RWPE2 (cell line): ENCODE measurements at regions not wholly inside any gene's neighbourhood (a gene's known extent, or its start where the extent isn't known, plus 50 kb on each side); places are given as distances from the start of the nearest gene placed in this dataset.

ENCODE experiments used
- ATAC-seq: fragments of 200-7000 bp; cut with Tn5 transposase; 3 replicates; pipeline ENCODE4 v1.9.1; 2021; ENCODE audit warnings: low read depth
- DNase-seq: peaks from one replicate; pipeline ENCODE4 v3.0.0-alpha.2; 2020; ENCODE audit warnings: low spot score
- H3K27ac ChIP-seq: fragments of 450-650 bp; 2 replicates; pipeline ENCODE4 v1.5.1; 2017; ENCODE audit warnings: mild to moderate bottlenecking; ENCODE audit not compliant: poor library complexity, severe bottlenecking
- H3K27me3 ChIP-seq: fragments of 250-450 bp; sonication (Bioruptor Pico); 2 replicates; pipeline ENCODE4 v1.5.1; 2021; ENCODE audit warnings: mild to moderate bottlenecking, moderate library complexity; ENCODE audit not compliant: insufficient read depth, poor library complexity, severe bottlenecking
- H3K36me3 ChIP-seq: fragments of 250-450 bp; sonication (Bioruptor Pico); 2 replicates; pipeline ENCODE4 v1.5.1; 2020; ENCODE audit warnings: low read depth, mild to moderate bottlenecking, moderate library complexity
- H3K4me1 ChIP-seq: fragments of 250-450 bp; sonication (Bioruptor Pico); 2 replicates; pipeline ENCODE4 v1.5.1; 2021; ENCODE audit warnings: mild to moderate bottlenecking, moderate library complexity; ENCODE audit not compliant: insufficient read depth, poor library complexity, severe bottlenecking
- H3K4me3 ChIP-seq: fragments of 250-450 bp; sonication (Bioruptor Pico); 2 replicates; pipeline ENCODE4 v1.5.1; 2021; ENCODE audit warnings: mild to moderate bottlenecking, moderate library complexity; ENCODE audit not compliant: severe bottlenecking
- H3K9me3 ChIP-seq: fragments of 250-450 bp; sonication (Bioruptor Pico); 2 replicates; pipeline ENCODE4 v1.5.1; 2021; ENCODE audit warnings: mild to moderate bottlenecking, moderate library complexity; ENCODE audit not compliant: severe bottlenecking
- CTCF ChIP-seq: fragments of 450-650 bp; IDR thresholded peaks from one replicate; pipeline ENCODE4 v1.5.1; 2017; ENCODE audit warnings: mild to moderate bottlenecking, moderate library complexity; ENCODE audit not compliant: poor library complexity, severe bottlenecking

GRCh38 chr16:64361753-64362152 lies 760.1 kb downstream of the CDH11 start:
- no peaks in the 10 kb centered on the region for H3K27me3 ChIP-seq
- DNase-seq (no peak), ATAC-seq (no peak)
- peaks cover 4% of the 10 kb centered on the region for H3K4me1 ChIP-seq
- H3K36me3 ChIP-seq: no peaks in the 10 kb centered on the region
- no peaks in the 10 kb centered on the region for H3K9me3 ChIP-seq
- TF ChIP-seq CTCF: no peak
- H3K27ac ChIP-seq: no peak overlapping the region
- H3K4me3 ChIP-seq: no peak overlapping the region

GRCh38 chr16:64358291-64358690 lies 763.6 kb downstream of the CDH11 start:
- no peaks in the 10 kb centered on the region for H3K36me3 ChIP-seq
- TF ChIP-seq CTCF: no peak
- no peak for ATAC-seq

GRCh38 chr16:64356267-64356666 lies 765.6 kb downstream of the CDH11 start:
- Histone ChIP-seq H3K4me3 (no peak overlapping the region), H3K27ac (no peak overlapping the region), H3K4me1 (peaks cover 9% of the 10 kb centered on the region), H3K27me3 (no peaks in the 10 kb centered on the region), H3K9me3 (no peaks in the 10 kb centered on the region), H3K36me3 (no peaks in the 10 kb centered on the region)
- ATAC-seq (peak; percentile 86), DNase-seq (no peak)
- no peak for TF ChIP-seq CTCF

More at GRCh38 chr16:64358291-64358690, 763.6 kb downstream of the CDH11 start:
- Histone ChIP-seq H3K4me3 (no peak overlapping the region), H3K4me1 (peaks cover 9% of the 10 kb centered on the region), H3K27ac (no peak overlapping the region), H3K27me3 (no peaks in the 10 kb centered on the region), H3K9me3 (no peaks in the 10 kb centered on the region)
- no peak for DNase-seq

DNA sequence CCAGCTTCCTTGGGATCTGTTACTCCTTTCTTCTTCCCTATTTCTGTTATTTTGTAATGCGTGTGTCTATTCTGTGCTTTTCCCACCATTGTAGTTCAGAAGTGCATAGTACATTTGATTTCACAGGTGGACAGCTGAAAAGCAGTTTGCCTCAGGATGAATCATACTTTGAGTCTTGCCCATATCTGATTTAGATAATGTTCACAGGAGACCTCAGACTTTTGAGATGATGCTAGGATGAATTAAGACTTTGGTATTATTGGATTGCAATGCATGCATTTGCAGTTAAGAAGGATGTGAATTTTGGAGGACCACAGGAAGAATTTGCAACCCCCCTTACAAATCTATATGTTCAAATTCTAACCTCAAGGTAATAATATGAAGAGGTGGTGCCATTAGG lies 769.6 kb downstream of the CDH11 start:
- H3K4me3 ChIP-seq: no peak overlapping the region
- peaks cover 9% of the 10 kb centered on the region for H3K4me1 ChIP-seq
- no peak for DNase-seq

More for the DNA sequence above, 769.6 kb downstream of the CDH11 start:
- no peak for ATAC-seq
- no peak for TF ChIP-seq CTCF
- Histone ChIP-seq H3K36me3 (no peaks in the 10 kb centered on the region), H3K9me3 (no peaks in the 10 kb centered on the region), H3K27ac (no peak overlapping the region), H3K27me3 (peaks cover 3% of the 10 kb centered on the region)
